ENCODE measurements at regions not wholly inside any gene's neighbourhood (a gene's known extent, or its start where the extent isn't known, plus 50 kb on each side); places are given as distances from the start of the nearest gene placed in this dataset.

DNA sequence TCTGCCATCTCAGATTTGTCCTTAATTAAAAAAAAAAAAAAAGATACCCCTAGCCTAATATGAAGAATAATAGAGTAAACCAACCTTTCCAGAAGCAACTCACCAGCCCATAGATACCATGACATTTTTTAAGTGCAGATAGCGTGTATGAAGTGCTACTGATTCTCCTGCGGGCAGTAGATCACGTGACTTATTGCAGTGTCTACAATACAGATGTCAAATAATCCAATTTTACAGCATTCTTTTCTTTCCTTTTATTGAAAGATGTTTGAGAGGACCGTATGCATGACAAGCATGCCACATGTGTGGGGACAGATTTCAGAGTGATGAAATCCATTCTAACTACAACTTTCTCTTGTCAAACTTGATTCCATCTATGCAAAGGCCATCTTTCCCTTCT is 232.9 kb upstream of the SP4 start:
- no peak for DNase-seq (ENCODE audit: low read depth in 4 of 4, low spot score in 3 of 4)

DNA sequence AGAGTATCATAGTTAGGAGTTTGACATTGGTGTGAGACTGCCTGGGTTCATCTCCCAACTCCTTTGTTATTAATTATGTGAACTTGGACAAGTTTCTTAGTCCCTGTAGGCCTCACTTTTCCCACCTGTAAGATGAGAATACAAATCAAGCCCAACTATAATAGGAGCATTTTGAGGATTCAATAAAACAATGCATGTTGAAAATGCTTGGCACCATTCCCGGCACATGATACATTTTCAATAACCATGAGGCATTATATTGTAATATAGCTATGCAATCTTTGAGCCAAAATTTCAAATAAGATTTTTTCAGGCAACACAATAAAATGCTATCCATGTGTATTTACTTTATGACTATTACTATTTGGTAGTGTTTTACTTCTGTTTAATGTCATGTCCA is 229.0 kb upstream of the SP4 start:
- no peak for DNase-seq (ENCODE audit: low read depth in 4 of 4, low spot score in 3 of 4)

DNA sequence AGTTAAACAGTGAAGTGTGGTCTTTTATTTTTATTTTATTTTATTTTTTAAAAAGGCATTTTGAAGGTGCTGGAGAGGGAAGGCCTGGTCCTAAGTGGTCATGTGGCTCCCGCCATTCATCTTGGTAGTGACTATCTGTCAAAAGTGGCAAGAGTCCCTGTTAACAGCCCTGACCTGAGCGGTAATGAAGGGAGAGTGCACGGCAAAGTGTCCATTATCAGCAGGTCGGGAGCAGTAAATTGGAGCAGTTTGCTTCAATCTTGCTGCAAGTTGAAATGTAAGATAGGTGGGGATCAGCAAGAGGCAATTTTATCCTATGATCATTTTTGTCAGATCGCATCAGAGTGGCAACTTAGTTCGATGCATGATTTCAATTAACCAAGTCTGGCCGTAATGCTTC is 227.4 kb upstream of the SP4 start:
- DNase-seq (ENCODE audit: low read depth in 4 of 4, low spot score in 3 of 4) = no peak

GRCh38 chr7:21214657-21215056 is 213.2 kb upstream of the SP4 start:
- no peak for DNase-seq (ENCODE audit: low read depth in 4 of 4, low spot score in 3 of 4)

DNA sequence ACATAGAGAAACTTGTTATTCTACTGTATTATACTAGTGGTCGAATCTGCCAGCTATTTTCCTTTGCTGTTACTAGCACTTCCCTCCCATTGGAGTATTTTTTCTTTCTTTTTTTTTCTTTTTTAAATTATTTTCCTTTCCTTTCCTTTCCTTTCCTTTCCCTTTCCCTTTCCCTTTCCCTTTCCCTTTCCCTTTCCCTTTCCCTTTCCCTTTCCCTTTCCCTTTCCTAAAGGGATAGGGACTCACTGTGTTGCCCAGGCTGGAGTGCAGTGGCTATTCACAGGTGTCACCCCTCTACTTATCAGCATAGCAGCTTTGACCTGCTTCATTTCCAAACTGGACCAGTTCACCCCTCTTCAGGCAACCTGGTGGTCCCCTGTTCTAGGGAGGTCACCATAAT is 212.6 kb upstream of the SP4 start:
- no peak for DNase-seq (ENCODE audit: low read depth in 4 of 4, low spot score in 3 of 4)

DNA sequence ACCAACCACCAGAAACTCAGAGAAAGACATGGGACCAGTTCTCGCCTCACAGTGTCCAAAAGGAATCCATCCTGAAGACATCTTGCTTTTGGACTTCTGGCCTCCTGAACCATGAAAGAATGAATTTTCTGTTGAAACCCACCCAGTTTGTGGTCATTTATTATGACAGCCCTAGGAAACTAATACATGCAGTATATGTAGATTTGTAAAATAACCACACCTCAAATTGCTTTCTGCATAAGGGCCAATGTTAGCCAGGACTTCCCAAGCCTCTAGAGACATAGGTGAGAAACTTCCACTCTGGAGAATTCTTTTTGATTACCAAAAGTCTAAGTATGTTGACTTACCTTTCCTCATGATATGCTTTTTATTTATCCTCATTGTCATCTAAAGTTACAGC is 210.5 kb upstream of the SP4 start:
- DNase-seq (ENCODE audit: low read depth in 4 of 4, low spot score in 3 of 4) = no peak

- no peak for DNase-seq (ENCODE audit: low read depth in 4 of 4, low spot score in 3 of 4)
Measured at GRCh38 chr7:21218155-21218554, 209.7 kb upstream of the SP4 start.

DNA sequence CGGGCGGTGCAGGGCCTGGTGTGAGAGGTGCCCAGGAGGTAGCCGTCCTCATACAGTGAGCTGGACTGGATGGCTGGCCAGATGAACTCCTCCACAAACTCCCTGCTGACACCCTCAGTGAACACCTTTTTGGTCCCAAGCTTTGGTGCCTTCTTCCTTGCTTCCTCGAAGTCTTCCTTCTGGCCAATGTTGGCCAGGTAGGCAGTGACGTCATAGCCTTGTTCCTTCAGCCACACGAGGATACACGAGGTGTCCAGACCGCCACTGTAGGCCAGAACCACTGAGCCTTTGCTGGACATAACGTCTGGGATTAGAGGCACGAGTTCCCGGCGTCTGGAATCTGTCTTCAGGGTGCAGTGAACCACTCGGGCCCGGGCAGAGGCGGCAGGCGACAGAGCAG is 206.8 kb upstream of the SP4 start:
- DNase-seq (ENCODE audit: low read depth in 4 of 4, low spot score in 3 of 4) = no peak

DNA sequence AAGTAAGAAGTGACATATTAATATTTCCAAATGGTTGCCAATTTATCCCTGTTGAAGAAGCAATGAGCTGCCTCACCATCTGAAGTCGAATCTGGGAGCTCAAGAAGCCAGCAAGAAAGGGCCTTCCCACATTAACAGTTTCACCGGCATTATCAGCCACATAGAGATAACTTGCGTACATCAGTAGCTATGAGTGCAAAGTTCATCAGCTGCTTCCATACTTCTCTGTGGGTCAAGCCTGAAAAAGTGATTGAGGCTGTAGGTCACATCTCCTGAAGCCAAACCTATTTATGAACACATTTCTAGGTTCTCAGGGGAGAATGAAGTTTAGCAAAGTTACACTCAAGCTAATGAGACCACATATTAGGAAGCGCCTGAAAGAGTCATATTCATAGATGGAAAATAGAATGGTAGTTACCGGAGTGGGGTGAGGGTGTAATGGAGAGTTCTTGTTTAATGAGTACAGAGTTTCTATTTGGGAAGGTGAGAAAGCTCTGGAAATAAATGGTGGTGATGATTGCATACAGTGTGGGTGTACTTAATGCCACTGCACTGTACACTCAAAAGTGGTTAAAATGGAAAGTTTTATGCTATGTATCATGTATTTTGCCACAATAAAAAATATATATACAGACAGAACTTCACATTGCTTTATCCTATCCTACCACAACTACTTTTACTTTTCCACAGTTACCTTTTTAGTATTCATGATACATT is 189.3 kb upstream of the SP4 start:
- no peak for DNase-seq (ENCODE audit: low read depth in 4 of 4, low spot score in 3 of 4)

DNA sequence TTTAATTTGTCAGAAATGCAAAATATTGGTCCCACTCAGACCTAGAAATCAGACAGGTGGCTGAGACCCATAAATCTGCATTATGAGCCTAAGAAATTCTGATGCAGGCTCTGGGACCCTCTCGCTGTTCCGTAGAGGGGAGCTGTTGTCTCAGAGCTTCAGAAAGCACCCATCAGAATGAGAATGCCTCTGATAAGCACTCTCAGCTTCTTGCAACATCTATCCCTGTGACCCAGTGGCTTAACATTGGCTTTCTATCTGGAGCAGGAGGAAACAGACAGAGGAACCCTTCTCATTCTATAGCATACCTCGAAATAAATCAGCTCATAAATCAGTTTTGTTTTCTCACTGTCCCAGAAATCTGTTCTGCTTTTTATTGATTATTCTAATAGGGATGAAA is 184.6 kb upstream of the SP4 start:
- no peak for DNase-seq (ENCODE audit: low read depth in 4 of 4, low spot score in 3 of 4)

DNA sequence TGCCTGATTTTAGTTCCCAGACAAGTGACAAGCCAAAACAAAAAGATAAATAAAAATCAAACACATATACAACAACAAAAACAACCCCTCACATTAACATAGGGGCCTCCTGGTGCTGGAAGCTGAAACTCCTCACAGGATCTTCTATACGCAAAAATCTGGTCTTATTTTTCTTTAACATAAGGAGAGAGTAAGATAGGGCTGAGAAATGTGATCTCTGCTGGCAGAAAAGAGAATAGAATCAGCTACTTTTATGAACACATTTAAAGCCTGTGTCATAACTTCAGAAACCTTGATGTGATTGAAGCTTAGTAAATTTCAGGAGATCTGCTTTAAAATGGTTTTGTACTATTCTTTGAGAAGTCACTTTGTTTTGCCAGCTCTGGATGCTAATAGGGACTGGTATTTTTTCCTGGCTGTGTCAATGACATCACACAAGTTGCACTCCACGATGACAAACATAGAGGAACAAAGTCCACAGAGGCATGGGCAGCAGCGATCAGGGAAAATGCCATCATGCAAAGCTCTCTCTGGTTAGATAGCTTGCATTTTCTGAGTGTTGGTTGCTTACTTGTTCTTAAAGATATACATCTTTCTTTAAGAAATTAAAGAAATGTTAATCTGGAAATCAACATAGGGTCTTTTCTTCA is 176.6 kb upstream of the SP4 start:
- no peak for DNase-seq (ENCODE audit: low read depth in 4 of 4, low spot score in 3 of 4)

GRCh38 chr7:21253740-21254687 is 173.9 kb upstream of the SP4 start:
- peak; percentile 56 to 80 (median 66) for DNase-seq (ENCODE audit: low read depth in 4 of 4, low spot score in 3 of 4)

- DNase-seq (ENCODE audit: low read depth in 4 of 4, low spot score in 3 of 4) = peak in 1 of 4 donors; percentile 29
Measured at GRCh38 chr7:21256310-21256877, 171.5 kb upstream of the SP4 start.

- no peak for DNase-seq (ENCODE audit: low read depth in 4 of 4, low spot score in 3 of 4)
Measured at GRCh38 chr7:21260939-21261338, 166.9 kb upstream of the SP4 start.

DNA sequence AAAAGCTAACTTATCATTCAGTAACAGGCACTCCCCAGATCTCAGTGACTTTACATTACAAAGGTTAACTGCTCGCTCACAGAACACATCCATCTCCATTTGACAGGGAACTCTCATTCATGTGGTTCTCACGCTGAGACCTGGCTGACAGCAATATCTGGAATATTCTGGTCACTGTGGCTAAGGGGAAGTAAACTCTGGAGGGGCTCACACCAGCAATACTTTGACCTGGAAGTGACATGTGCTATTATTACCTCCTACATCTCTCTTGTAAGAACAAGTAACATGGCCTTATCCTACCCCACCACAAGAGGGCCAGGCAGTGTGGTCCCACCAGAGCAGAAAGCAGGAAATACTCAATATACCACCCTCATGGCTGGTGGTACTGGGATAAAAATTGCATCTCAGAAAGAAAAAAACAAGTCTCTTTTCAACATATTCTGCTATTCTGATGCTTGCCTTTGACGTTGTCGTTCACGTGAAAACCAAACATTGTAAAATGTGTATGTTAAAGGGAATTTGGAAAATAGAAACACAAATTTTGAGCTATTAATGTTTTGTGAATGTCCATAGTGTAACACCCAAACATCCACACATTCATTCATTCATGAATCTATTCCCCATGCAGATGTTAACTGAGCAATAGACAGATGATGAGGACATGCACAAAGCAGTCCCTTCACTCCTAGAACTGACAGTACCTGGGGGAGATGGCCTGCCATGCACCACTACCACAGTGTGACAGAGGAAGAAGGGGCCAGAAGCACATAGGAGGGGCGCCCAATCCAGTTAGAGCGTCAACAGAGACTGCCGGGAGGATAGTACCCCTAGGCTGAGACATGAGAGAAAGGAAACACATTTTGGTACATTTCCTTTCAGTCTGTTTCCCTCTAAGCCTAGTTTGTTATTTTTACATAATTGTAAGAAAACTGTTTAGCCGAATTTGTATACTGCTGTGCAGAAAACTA is 166.0 kb upstream of the SP4 start:
- no peak for DNase-seq (ENCODE audit: low read depth in 4 of 4, low spot score in 3 of 4)

GRCh38 chr7:21269021-21269420 is 158.9 kb upstream of the SP4 start:
- no peak for DNase-seq (ENCODE audit: low read depth in 4 of 4, low spot score in 3 of 4)

DNA sequence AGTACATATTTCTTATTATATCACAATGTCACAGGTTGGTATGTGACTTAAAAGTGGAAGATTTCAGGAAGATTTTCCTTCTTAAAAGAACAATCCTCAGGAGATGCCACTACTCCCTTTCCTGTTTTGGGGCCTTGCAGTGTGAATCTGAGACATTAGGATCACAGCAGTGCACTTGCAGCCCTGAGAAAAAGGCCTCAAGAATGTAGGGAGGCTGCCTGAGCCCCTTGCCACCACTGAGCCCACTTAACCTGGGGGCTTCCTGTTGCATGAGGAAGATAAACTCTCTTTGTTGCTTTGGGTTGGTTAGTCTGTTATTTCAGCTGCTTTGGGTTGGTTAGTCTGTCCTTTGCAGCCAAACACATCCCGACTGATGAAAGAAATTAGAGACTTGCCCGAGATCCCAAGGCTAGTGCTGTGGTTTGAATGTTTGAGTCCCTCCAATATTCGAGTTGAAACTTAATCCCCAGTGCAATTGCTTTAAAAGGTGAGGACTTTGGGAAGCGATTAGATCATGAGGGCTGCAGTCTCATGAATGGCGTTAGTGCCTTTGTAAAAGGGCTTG is 151.3 kb upstream of the SP4 start:
- no peak for DNase-seq (ENCODE audit: low read depth in 4 of 4, low spot score in 3 of 4)

GRCh38 chr7:21278944-21279343 is 148.9 kb upstream of the SP4 start:
- no peak for DNase-seq (ENCODE audit: low read depth in 4 of 4, low spot score in 3 of 4)

- no peak for DNase-seq (ENCODE audit: low read depth in 4 of 4, low spot score in 3 of 4)
Measured at GRCh38 chr7:21281193-21281592, 146.7 kb upstream of the SP4 start.

- DNase-seq (ENCODE audit: low read depth in 4 of 4, low spot score in 3 of 4) = no peak
Measured at GRCh38 chr7:21293771-21294170, 134.1 kb upstream of the SP4 start.

All from left renal pelvis (tissue), 4 donors.